ENCODE measurements at regions not wholly inside any gene's neighbourhood (a gene's known extent, or its start where the extent isn't known, plus 50 kb on each side); places are given as distances from the start of the nearest gene placed in this dataset.

GRCh38 chr11:115007851-115008250 is 329.5 kb downstream of the NXPE2 start:
- FAIRE-seq (no peak), DNase-seq (ENCODE audit: low spot score) (no peak)

- FAIRE-seq (no peak), DNase-seq (ENCODE audit: low spot score) (no peak)
Observed at GRCh38 chr11:115008799-115009198, 330.5 kb downstream of the NXPE2 start.

- DNase-seq (ENCODE audit: low spot score) (no peak), FAIRE-seq (no peak)
Observed at GRCh38 chr11:115017529-115017928, 339.2 kb downstream of the NXPE2 start.

- FAIRE-seq (no peak), DNase-seq (ENCODE audit: low spot score) (no peak)
Observed at GRCh38 chr11:115030166-115030565, 351.8 kb downstream of the NXPE2 start.

- FAIRE-seq (no peak), DNase-seq (ENCODE audit: low spot score) (no peak)
Observed at GRCh38 chr11:115036406-115037180, 358.3 kb downstream of the NXPE2 start.

- DNase-seq (ENCODE audit: low spot score): no peak
- FAIRE-seq: no peak
Observed at GRCh38 chr11:115042002-115042401, 363.7 kb downstream of the NXPE2 start.

- FAIRE-seq: no peak
- no peak for DNase-seq (ENCODE audit: low spot score)
Observed at GRCh38 chr11:115047631-115048030, 369.3 kb downstream of the NXPE2 start.

GRCh38 chr11:115049796-115050195 is 371.5 kb downstream of the NXPE2 start:
- FAIRE-seq (no peak), DNase-seq (ENCODE audit: low spot score) (no peak)

- FAIRE-seq: no peak
- DNase-seq (ENCODE audit: low spot score): no peak
Observed at GRCh38 chr11:115050756-115051155, 372.4 kb downstream of the NXPE2 start.

- DNase-seq (ENCODE audit: low spot score) (no peak), FAIRE-seq (no peak)
Observed at GRCh38 chr11:115051938-115052590, 373.7 kb downstream of the NXPE2 start.

- no peak for DNase-seq (ENCODE audit: low spot score)
- FAIRE-seq: no peak
Observed at GRCh38 chr11:115052601-115053000, 374.3 kb downstream of the NXPE2 start.

GRCh38 chr11:115054570-115055538 is 376.5 kb downstream of the NXPE2 start:
- FAIRE-seq (no peak), DNase-seq (ENCODE audit: low spot score) (no peak)

- no peak for FAIRE-seq
- no peak for DNase-seq (ENCODE audit: low spot score)
Observed at GRCh38 chr11:115056514-115056913, 378.2 kb downstream of the NXPE2 start.

- DNase-seq (ENCODE audit: low spot score) (no peak), FAIRE-seq (no peak)
Observed at GRCh38 chr11:115060840-115061239, 382.5 kb downstream of the NXPE2 start.

GRCh38 chr11:115065314-115065713 is 387.0 kb downstream of the NXPE2 start:
- FAIRE-seq (no peak), DNase-seq (ENCODE audit: low spot score) (no peak)

- DNase-seq (ENCODE audit: low spot score) (no peak), FAIRE-seq (no peak)
Observed at GRCh38 chr11:115065830-115066664, 387.7 kb downstream of the NXPE2 start.

- no peak for FAIRE-seq
- no peak for DNase-seq (ENCODE audit: low spot score)
Observed at GRCh38 chr11:115067471-115067870, 389.1 kb downstream of the NXPE2 start.

- FAIRE-seq: no peak
- no peak for DNase-seq (ENCODE audit: low spot score)
Observed at GRCh38 chr11:115067900-115068530, 389.7 kb downstream of the NXPE2 start.

GRCh38 chr11:115069599-115069998 is 391.3 kb downstream of the NXPE2 start:
- DNase-seq (ENCODE audit: low spot score) (no peak), FAIRE-seq (no peak)

GRCh38 chr11:115075356-115075755 is 397.0 kb downstream of the NXPE2 start:
- FAIRE-seq: no peak

More at GRCh38 chr11:115075356-115075755, 397.0 kb downstream of the NXPE2 start:
- DNase-seq (ENCODE audit: low spot score): no peak
